ENCODE measurements at regions not wholly inside any gene's neighbourhood (a gene's known extent, or its start where the extent isn't known, plus 50 kb on each side); places are given as distances from the start of the nearest gene placed in this dataset.

GRCh38 chr3:66110840-66111239, 72.1 kb upstream of the MAGI1 start:
- no peak overlapping the region for H3K4me3 ChIP-seq (ENCODE audit: low read depth, low read length)
- no peak for TF ChIP-seq CTCF (IDR thresholded peaks at IDR 0.05; ENCODE audit: borderline replicate concordance, insufficient read depth, low read depth, low read length)

- TF ChIP-seq CTCF (IDR thresholded peaks at IDR 0.05; ENCODE audit: borderline replicate concordance, insufficient read depth, low read depth, low read length): no peak
- H3K4me3 ChIP-seq (ENCODE audit: low read depth, low read length): no peak overlapping the region
Observed at GRCh38 chr3:66107855-66108254, 69.1 kb upstream of the MAGI1 start.

- no peak overlapping the region for H3K4me3 ChIP-seq (ENCODE audit: low read depth, low read length)
- no peak for TF ChIP-seq CTCF (IDR thresholded peaks at IDR 0.05; ENCODE audit: borderline replicate concordance, insufficient read depth, low read depth, low read length)
Observed at GRCh38 chr3:66106788-66107187, 68.1 kb upstream of the MAGI1 start.

GRCh38 chr3:66104535-66104934, 65.8 kb upstream of the MAGI1 start:
- no peak for TF ChIP-seq CTCF (IDR thresholded peaks at IDR 0.05; ENCODE audit: borderline replicate concordance, insufficient read depth, low read depth, low read length)
- no peak overlapping the region for H3K4me3 ChIP-seq (ENCODE audit: low read depth, low read length)

- TF ChIP-seq CTCF (IDR thresholded peaks at IDR 0.05; ENCODE audit: borderline replicate concordance, insufficient read depth, low read depth, low read length): no peak
Observed at GRCh38 chr3:66103729-66104128, 65.0 kb upstream of the MAGI1 start.

GRCh38 chr3:66101901-66102300, 63.2 kb upstream of the MAGI1 start:
- TF ChIP-seq CTCF (IDR thresholded peaks at IDR 0.05; ENCODE audit: borderline replicate concordance, insufficient read depth, low read depth, low read length): no peak
- H3K4me3 ChIP-seq (ENCODE audit: low read depth, low read length): no peak overlapping the region

More at GRCh38 chr3:66103729-66104128, 65.0 kb upstream of the MAGI1 start:
- H3K4me3 ChIP-seq (ENCODE audit: low read depth, low read length): no peak overlapping the region

- H3K4me3 ChIP-seq (ENCODE audit: low read depth, low read length): no peak overlapping the region
- no peak for TF ChIP-seq CTCF (IDR thresholded peaks at IDR 0.05; ENCODE audit: borderline replicate concordance, insufficient read depth, low read depth, low read length)
Observed at GRCh38 chr3:66099541-66100065, 60.9 kb upstream of the MAGI1 start.
